H1 (cell line): ENCODE measurements at regions not wholly inside any gene's neighbourhood (a gene's known extent, or its start where the extent isn't known, plus 50 kb on each side); places are given as distances from the start of the nearest gene placed in this dataset.

Source experiments
- CTCF ChIA-PET: fragments of 300-600 bp; sonication (Branson Sonifier 250); formaldehyde crosslinking; loops from one replicate; lab custom pipeline; 2021; ENCODE audit not compliant: partially characterized antibody; lab: Charles Lee
- POLR2A ChIA-PET: fragments of 300-600 bp; sonication (Branson Sonifier 250); formaldehyde crosslinking; loops from one replicate; lab custom pipeline; 2021; ENCODE audit warnings: inconsistent platforms; ENCODE audit not compliant: partially characterized antibody; lab: Charles Lee
- DNase-seq, 2 experiments: peaks; one replicate each; pipeline versions ENCODE4 v3.0.0 to v3.0.0-alpha.2; 2010 to 2022; ENCODE audit warnings: low spot score in 2 of 2, low read depth in 1 of 2, mixed read lengths in 1 of 2
- FAIRE-seq: peaks from 2 replicates; lab custom pipeline; 2011; peaks lifted over from hg19 to GRCh38; lab: Jason Lieb, UNC
- H2AFZ ChIP-seq: 2 replicates; pipeline ENCODE4 v1.8.1; 2012; ENCODE audit warnings: low read length, inconsistent platforms
- H2AK5ac ChIP-seq: 2 replicates; pipeline ENCODE4 v1.6.1; 2013; ENCODE audit warnings: low read depth, low read length
- H2BK120ac ChIP-seq: replicated peaks from 2 replicates; pipeline ENCODE3; 2013; ENCODE audit warnings: low read depth, low read length, inconsistent platforms
- H2BK12ac ChIP-seq: 2 replicates; pipeline ENCODE4 v1.6.1; 2013; ENCODE audit warnings: low read depth, low read length
- H2BK15ac ChIP-seq: 2 replicates; pipeline ENCODE4 v1.6.1; 2013; ENCODE audit warnings: low read length
- H2BK20ac ChIP-seq: 2 replicates; pipeline ENCODE4 v1.6.1; 2013; ENCODE audit warnings: low read length
- H2BK5ac ChIP-seq: 2 replicates; pipeline ENCODE4 v1.6.1; 2013; ENCODE audit warnings: low read depth, low read length
- H3K14ac ChIP-seq: 2 replicates; pipeline ENCODE4 v1.6.1; 2013; ENCODE audit warnings: inconsistent platforms; ENCODE audit not compliant: insufficient read length
- H3K18ac ChIP-seq: 2 replicates; pipeline ENCODE4 v1.6.1; 2013; ENCODE audit warnings: low read length; ENCODE audit errors: extremely low read depth
- H3K23ac ChIP-seq: 2 replicates; pipeline ENCODE4 v1.6.1; 2013; ENCODE audit warnings: inconsistent platforms; ENCODE audit not compliant: insufficient read length
- H3K23me2 ChIP-seq: 2 replicates; pipeline ENCODE4 v1.6.1; 2013; ENCODE audit warnings: low read depth, low read length
- H3K27ac ChIP-seq: 2 replicates; pipeline ENCODE4 v1.6.1; 2011; ENCODE audit warnings: low read depth, low read length, inconsistent platforms
- H3K27me3 ChIP-seq, 4 experiments: replicated peaks in 1 of 4; 1 replicate in 1 of 4; 2 replicates in 3 of 4; pipeline versions ENCODE4 v1.6.1 to v1.8.1; 2011 to 2013; ENCODE audit warnings: low read length in 3 of 4, mild to moderate bottlenecking in 3 of 4, inconsistent platforms in 2 of 4, mixed read lengths in 2 of 4, moderate library complexity in 1 of 4; ENCODE audit not compliant: control insufficient read depth in 3 of 4, insufficient read depth in 3 of 4; ENCODE audit errors: extremely low read depth in 1 of 4
- H3K36me3 ChIP-seq, 4 experiments: 2 replicates each; pipeline versions ENCODE4 v1.6.1 to v1.8.1; 2011 to 2013; ENCODE audit warnings: mild to moderate bottlenecking in 4 of 4, low read length in 3 of 4, moderate library complexity in 2 of 4, control low read depth in 1 of 4, inconsistent platforms in 1 of 4; ENCODE audit not compliant: insufficient read depth in 4 of 4, control insufficient read depth in 2 of 4
- H3K4ac ChIP-seq: replicated peaks from 2 replicates; pipeline ENCODE3; 2013; ENCODE audit warnings: low read length, low read depth, mixed read lengths, inconsistent platforms; ENCODE audit not compliant: insufficient read length
- H3K4me1 ChIP-seq, 4 experiments: replicated peaks in 1 of 4; 1 replicate in 1 of 4; 2 replicates in 3 of 4; pipeline versions ENCODE4 v1.6.1 to v1.8.1; 2011 to 2013; ENCODE audit warnings: low read length in 3 of 4, inconsistent platforms in 2 of 4, mixed read lengths in 1 of 4; ENCODE audit not compliant: insufficient read depth in 4 of 4, control insufficient read depth in 3 of 4
- H3K4me2 ChIP-seq, 2 experiments: 2 replicates each; pipeline versions ENCODE4 v1.6.1 to v1.8.1; 2011 to 2013; ENCODE audit warnings: low read depth in 2 of 2, low read length in 2 of 2, control low read depth in 1 of 2, inconsistent platforms in 1 of 2, mild to moderate bottlenecking in 1 of 2; ENCODE audit not compliant: insufficient read depth in 1 of 2
- H3K4me3 ChIP-seq, 4 experiments: fragments of 200-600, 300-600 bp in 1 of 4; sonication (generic), shearing (Covaris generic), sonication (Bioruptor Twin) in 1 of 4; 2 replicates each; pipeline versions ENCODE4 v1.5.1 to v1.8.1; 2011 to 2016; ENCODE audit warnings: low read length in 4 of 4, low read depth in 3 of 4, control low read depth in 2 of 4, inconsistent platforms in 2 of 4, mild to moderate bottlenecking in 2 of 4, mixed read lengths in 1 of 4, moderate library complexity in 1 of 4; ENCODE audit not compliant: insufficient read depth in 2 of 4; ENCODE audit errors: extremely low read depth in 1 of 4
- H3K56ac ChIP-seq: replicated peaks from 2 replicates; pipeline ENCODE3; 2013; ENCODE audit warnings: low read depth, mild to moderate bottlenecking, mixed read lengths, low read length, inconsistent platforms; ENCODE audit not compliant: insufficient read length
- H3K79me1 ChIP-seq: 2 replicates; pipeline ENCODE4 v1.6.1; 2013; ENCODE audit warnings: low read depth, low read length, control low read depth
- H3K79me2 ChIP-seq, 2 experiments: 2 replicates each; pipeline versions ENCODE4 v1.6.1 to v1.8.1; 2012 to 2013; ENCODE audit warnings: low read length in 2 of 2, mild to moderate bottlenecking in 2 of 2, inconsistent platforms in 1 of 2; ENCODE audit not compliant: insufficient read depth in 2 of 2, control insufficient read depth in 1 of 2
- H3K9ac ChIP-seq, 4 experiments: replicated peaks in 1 of 4; 1 replicate in 1 of 4; 2 replicates in 3 of 4; pipeline versions ENCODE4 v1.6.1 to v1.8.1; 2011 to 2013; ENCODE audit warnings: low read depth in 3 of 4, low read length in 3 of 4, control low read depth in 2 of 4, mild to moderate bottlenecking in 2 of 4, moderate library complexity in 2 of 4, inconsistent platforms in 1 of 4; ENCODE audit errors: extremely low read depth in 1 of 4
- H3K9me3 ChIP-seq, 2 experiments: 2 replicates each; pipeline versions ENCODE4 v1.6.1 to v1.8.1; 2012 to 2013; ENCODE audit warnings: mild to moderate bottlenecking in 2 of 2, moderate library complexity in 2 of 2, control low read depth in 1 of 2, inconsistent platforms in 1 of 2, low read depth in 1 of 2, low read length in 1 of 2, mixed read lengths in 1 of 2; ENCODE audit not compliant: insufficient read depth in 2 of 2
- H4K20me1 ChIP-seq, 2 experiments: replicated peaks in 1 of 2; 2 replicates each; pipeline versions ENCODE3 to v1.8.1; 2011 to 2013; ENCODE audit warnings: inconsistent platforms in 2 of 2, low read length in 2 of 2, mild to moderate bottlenecking in 1 of 2; ENCODE audit not compliant: insufficient read depth in 2 of 2, control insufficient read depth in 1 of 2
- H4K5ac ChIP-seq: 2 replicates; pipeline ENCODE4 v1.6.1; 2013; ENCODE audit warnings: low read length, low read depth, mixed read lengths, inconsistent platforms; ENCODE audit not compliant: insufficient read length
- H4K8ac ChIP-seq: 2 replicates; pipeline ENCODE4 v1.8.0; 2013; ENCODE audit warnings: mild to moderate bottlenecking, moderate library complexity, low read length, inconsistent platforms; ENCODE audit not compliant: insufficient read depth; ENCODE audit errors: extremely low read depth
- H4K91ac ChIP-seq: replicated peaks from 2 replicates; pipeline ENCODE3; 2013; ENCODE audit warnings: low read length, mixed read lengths, inconsistent platforms; ENCODE audit not compliant: insufficient read length
- CREB1 ChIP-seq: IDR thresholded peaks from 2 replicates; pipeline ENCODE4 v1.6.1; 2012; ENCODE audit warnings: inconsistent platforms
- EP300 ChIP-seq, 2 experiments: IDR thresholded peaks; 1 replicate in 1 of 2; 2 replicates in 1 of 2; pipeline ENCODE4 v1.6.1; 2011 to 2012; ENCODE audit warnings: low read depth in 2 of 2, low read length in 2 of 2, mild to moderate bottlenecking in 2 of 2, borderline replicate concordance in 1 of 2, inconsistent platforms in 1 of 2, moderate library complexity in 1 of 2
- POLR2A ChIP-seq, 2 experiments: IDR thresholded peaks; 1 replicate in 1 of 2; 2 replicates in 1 of 2; pipeline ENCODE4 v1.6.1; 2011; ENCODE audit warnings: low read depth in 2 of 2, low read length in 2 of 2, mild to moderate bottlenecking in 2 of 2; ENCODE audit errors: control extremely low read depth in 1 of 2
- RNF2 ChIP-seq: fragments of 200-900, 300-1000 bp; sonication (generic); IDR thresholded peaks from 2 replicates; pipeline ENCODE4 v1.7.1; 2016; ENCODE audit warnings: borderline replicate concordance, low read depth, mild to moderate bottlenecking, antibody characterized with exemption, low read length; ENCODE audit not compliant: poor library complexity, severe bottlenecking; ENCODE audit errors: missing control alignments
- SAP30 ChIP-seq: fragments of 300-600 bp; sonication (generic); IDR thresholded peaks from 2 replicates; pipeline ENCODE4 v1.7.1; 2012; ENCODE audit warnings: low read length, moderate library complexity, mild to moderate bottlenecking, inconsistent platforms; ENCODE audit not compliant: insufficient read depth, insufficient replicate concordance
- SIN3A ChIP-seq, 2 experiments: IDR thresholded peaks in 1 of 2; conservative IDR thresholded peaks in 1 of 2; 2 replicates each; pipeline ENCODE4 v1.6.1; 2011 to 2012; ENCODE audit warnings: low read length in 2 of 2, improper control_type of control experiment in 1 of 2, low read depth in 1 of 2, mild to moderate bottlenecking in 1 of 2
- TBP ChIP-seq: IDR thresholded peaks from 2 replicates; pipeline ENCODE4 v1.6.1; 2011; ENCODE audit warnings: low read depth, low read length, improper control_type of control experiment
- WGBS, 2 experiments: shearing (Covaris generic) in 1 of 2; methylation state at CpG; one replicate each; pipeline versions ENCODE4 v1.1.6 to v1.1.7; 2013 to 2015; ENCODE audit warnings: low lambda C conversion rate in 2 of 2, mixed read lengths in 2 of 2, inconsistent platforms in 1 of 2, low coverage in 1 of 2, missing lambda C conversion rate in 1 of 2; ENCODE audit not compliant: insufficient replicate concordance in 2 of 2, insufficient coverage in 1 of 2, insufficient read length in 1 of 2; ENCODE audit errors: extremely low coverage in 1 of 2, missing lambda C conversion rate in 1 of 2; 5-methylcytosine and 5-hydroxymethylcytosine counted together

GRCh38 chr21:15275615-15276235, 210.9 kb upstream of the NRIP1 start:
- no peaks in the 10 kb centered on the region for H3K36me3 ChIP-seq
- no peak overlapping the region for H4K91ac ChIP-seq
- no peak overlapping the region for H2BK12ac ChIP-seq
- no peak overlapping the region for H2BK120ac ChIP-seq
- no peak overlapping the region for H2BK20ac ChIP-seq
- H2AK5ac ChIP-seq, result no peak overlapping the region
- no peak overlapping the region for H2AFZ ChIP-seq
- DNase-seq (no peak), FAIRE-seq (no peak)
- no peaks in the 10 kb centered on the region for H3K9me3 ChIP-seq
- no peak overlapping the region for H2BK15ac ChIP-seq
- no peak overlapping the region for H4K5ac ChIP-seq
- H3K79me1 ChIP-seq, result no peaks in the 10 kb centered on the region
- no peak overlapping the region for H3K4me2 ChIP-seq
- H3K4ac ChIP-seq, result no peak overlapping the region
- 89% methylated on average over 6 of the region's 6 CpGs; no CpG with 5 or more reads in 1 of the 2 experiments for WGBS, 2 experiments
- ChIA-PET POLR2A (no interaction called here), CTCF (interaction anchor here (0.6 to 1.1 kb wide), 3 partner anchors 11 to 383 kb away, joined by 3 read pairs; no protein-coding TSS in a partner anchor)
- no peak overlapping the region for H3K23ac ChIP-seq
- H4K8ac ChIP-seq, result no peak overlapping the region
- no peak overlapping the region for H3K4me3 ChIP-seq
- H3K27me3 ChIP-seq, result no peaks in the 10 kb centered on the region
- no peaks in the 10 kb centered on the region for H4K20me1 ChIP-seq
- H3K18ac ChIP-seq, result no peak overlapping the region
- no peak overlapping the region for H3K9ac ChIP-seq
- no peaks in the 10 kb centered on the region for H3K79me2 ChIP-seq
- TF ChIP-seq SAP30 (no peak), TBP (no peak), SIN3A (conservative IDR thresholded peaks at IDR 0.05 in 1 of 2, IDR thresholded peaks at IDR 0.05 in 1 of 2; ENCODE audit: low read depth in 1 of 2, low read length in 2 of 2) (no peak), EP300 (IDR thresholded peaks at IDR 0.05; ENCODE audit: borderline replicate concordance in 1 of 2, low read depth in 2 of 2, low read length in 2 of 2) (no peak), RNF2 (no peak), POLR2A (IDR thresholded peaks at IDR 0.05; ENCODE audit: control extremely low read depth in 1 of 2, low read depth in 2 of 2, low read length in 2 of 2) (no peak), CREB1 (no peak)
- H3K23me2 ChIP-seq, result no peaks in the 10 kb centered on the region
- no peaks in the 10 kb centered on the region for H3K4me1 ChIP-seq
- no peak overlapping the region for H3K14ac ChIP-seq
- H3K27ac ChIP-seq, result no peak overlapping the region
- H2BK5ac ChIP-seq, result no peak overlapping the region
- no peak overlapping the region for H3K56ac ChIP-seq
